Amniotic stem cell (primary cell): ENCODE measurements at regions not wholly inside any gene's neighbourhood (a gene's known extent, or its start where the extent isn't known, plus 50 kb on each side); places are given as distances from the start of the nearest gene placed in this dataset.

ENCODE experiments used
- DNase-seq: peaks from one replicate; lab custom pipeline; 2025; lab: John Stamatoyannopoulos, UW

GRCh38 chr3:87175732-87176131 is 51.4 kb upstream of the CHMP2B start:
- DNase-seq = no peak

- no peak for DNase-seq
These were observed 53.3 kb upstream of the CHMP2B start for GRCh38 chr3:87173776-87174175.

- no peak for DNase-seq
These were observed 54.0 kb upstream of the CHMP2B start for GRCh38 chr3:87173071-87173470.

GRCh38 chr3:87167628-87168456 is 59.3 kb upstream of the CHMP2B start:
- DNase-seq = peak; percentile 31

- DNase-seq = no peak
These were observed 62.9 kb upstream of the CHMP2B start for GRCh38 chr3:87164245-87164644.

GRCh38 chr3:87161851-87162250 is 65.3 kb upstream of the CHMP2B start:
- no peak for DNase-seq

- DNase-seq = no peak
These were observed 65.7 kb upstream of the CHMP2B start for GRCh38 chr3:87161417-87161816.

GRCh38 chr3:87161013-87161412 is 66.1 kb upstream of the CHMP2B start:
- DNase-seq = no peak

GRCh38 chr3:87158823-87159222 is 68.3 kb upstream of the CHMP2B start:
- DNase-seq = no peak

GRCh38 chr3:87148020-87148419 is 79.1 kb upstream of the CHMP2B start:
- DNase-seq = no peak

GRCh38 chr3:87147562-87147961 is 79.5 kb upstream of the CHMP2B start:
- DNase-seq = no peak

- no peak for DNase-seq
These were observed 81.6 kb upstream of the CHMP2B start for GRCh38 chr3:87145553-87145952.

- no peak for DNase-seq
These were observed 91.0 kb upstream of the CHMP2B start for GRCh38 chr3:87136066-87136596.

GRCh38 chr3:87135412-87135811 is 91.7 kb upstream of the CHMP2B start:
- no peak for DNase-seq

- DNase-seq = no peak
These were observed 94.3 kb upstream of the CHMP2B start for GRCh38 chr3:87132801-87133200.

GRCh38 chr3:87128006-87128405 is 99.1 kb upstream of the CHMP2B start:
- DNase-seq = no peak

- DNase-seq = no peak
These were observed 99.8 kb upstream of the CHMP2B start for GRCh38 chr3:87127281-87127680.

GRCh38 chr3:87126321-87126720 is 100.8 kb upstream of the CHMP2B start:
- DNase-seq = no peak

GRCh38 chr3:87125116-87125515 is 102.0 kb upstream of the CHMP2B start:
- DNase-seq = no peak

- DNase-seq = no peak
These were observed 104.3 kb upstream of the CHMP2B start for GRCh38 chr3:87122766-87123165.

GRCh38 chr3:87121856-87122255 is 105.3 kb upstream of the CHMP2B start:
- DNase-seq = no peak

GRCh38 chr3:87120881-87121280 is 106.2 kb upstream of the CHMP2B start:
- DNase-seq = no peak

- no peak for DNase-seq
These were observed 106.9 kb upstream of the CHMP2B start for GRCh38 chr3:87120236-87120635.

GRCh38 chr3:87109465-87109864 is 117.6 kb upstream of the CHMP2B start:
- DNase-seq = no peak
